ENCODE measurements at regions not wholly inside any gene's neighbourhood (a gene's known extent, or its start where the extent isn't known, plus 50 kb on each side); places are given as distances from the start of the nearest gene placed in this dataset.
"Not testable (repeated sequence)": the region's sequence is repeated elsewhere in the genome, so short reads cannot be mapped to it uniquely, and the experiment has no call there.

GRCh38 chr5:78719504-78720219 lies 71.1 kb upstream of the LHFPL2 start:
- intact Hi-C loops (cut with DNase I): no loop called here
- ATAC-seq: no peak
- WGBS, 3 donors: 91 to 95% (median 93%) methylated on average over 8 of the region's 8 CpGs

DNA sequence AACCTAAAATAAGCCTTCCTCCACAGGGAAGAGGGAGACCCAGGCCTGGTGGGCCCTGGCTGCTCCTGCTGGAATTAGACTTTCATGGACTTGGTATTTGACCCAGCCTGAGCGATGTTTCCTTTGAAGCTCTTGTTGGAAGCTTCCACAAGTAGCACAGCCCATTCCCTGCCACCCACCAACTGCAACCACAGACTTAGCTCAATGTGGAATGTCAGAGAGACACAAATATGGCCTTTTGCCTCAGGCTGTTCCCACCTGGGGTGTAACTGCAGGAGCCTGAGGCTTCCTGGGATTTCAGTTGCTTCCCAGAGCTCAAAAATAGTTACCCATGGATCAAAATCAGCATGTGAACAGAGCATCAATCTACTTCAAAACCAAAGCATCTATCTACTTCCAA lies 70.3 kb upstream of the LHFPL2 start:
- DNase-seq (no peak), ATAC-seq (no peak)
- Histone ChIP-seq H3K36me3 (ENCODE audit: insufficient read depth in 1 of 2, low read depth in 1 of 2) (no peaks in the 10 kb centered on the region), H3K4me3 (no peak overlapping the region), H3K27ac (no peak overlapping the region), H3K9me3 (no peaks in the 10 kb centered on the region), H3K4me1 (peaks cover 18% of the 10 kb centered on the region), H3K27me3 (ENCODE audit: insufficient read depth in 3 of 3, low read length in 2 of 3) (no peaks in the 10 kb centered on the region)
- 94 to 100% (median 100%) methylated on average over 1 of the region's 1 CpG for WGBS, 3 donors
- no peak for TF ChIP-seq CTCF (IDR thresholded peaks at IDR 0.05)
- intact Hi-C loops (cut with DNase I): no loop called here

More at GRCh38 chr5:78719504-78720219, 71.1 kb upstream of the LHFPL2 start:
- no peak overlapping the region for H3K27ac ChIP-seq
- no peaks in the 10 kb centered on the region for H3K36me3 ChIP-seq (ENCODE audit: insufficient read depth in 1 of 2, low read depth in 1 of 2)
- TF ChIP-seq CTCF (IDR thresholded peaks at IDR 0.05): no peak
- no peaks in the 10 kb centered on the region for H3K9me3 ChIP-seq
- H3K27me3 ChIP-seq (ENCODE audit: insufficient read depth in 3 of 3, low read length in 2 of 3): no peaks in the 10 kb centered on the region
- peaks cover 18% of the 10 kb centered on the region for H3K4me1 ChIP-seq
- no peak for DNase-seq
- no peak overlapping the region for H3K4me3 ChIP-seq

- H3K4me1 ChIP-seq: peaks cover 18% of the 10 kb centered on the region
- DNase-seq (no peak), ATAC-seq (no peak)
- intact Hi-C loops (cut with DNase I): no loop called here
- H3K9me3 ChIP-seq: no peaks in the 10 kb centered on the region
- H3K36me3 ChIP-seq (ENCODE audit: insufficient read depth in 1 of 2, low read depth in 1 of 2): no peaks in the 10 kb centered on the region
- 89 to 92% (median 89%) methylated on average over 15 of the region's 15 CpGs for WGBS, 3 donors
- H3K27me3 ChIP-seq (ENCODE audit: insufficient read depth in 3 of 3, low read length in 2 of 3): no peaks in the 10 kb centered on the region
- no peak for TF ChIP-seq CTCF (IDR thresholded peaks at IDR 0.05)
- no peak overlapping the region for H3K4me3 ChIP-seq
- H3K27ac ChIP-seq: no peak overlapping the region
These were observed 69.4 kb upstream of the LHFPL2 start for GRCh38 chr5:78717674-78718584.

- TF ChIP-seq CTCF (IDR thresholded peaks at IDR 0.05): no peak
- no peak overlapping the region for H3K4me3 ChIP-seq
- H3K4me1 ChIP-seq: peaks cover 13% of the 10 kb centered on the region
- no peaks in the 10 kb centered on the region for H3K27me3 ChIP-seq (ENCODE audit: insufficient read depth in 3 of 3, low read length in 2 of 3)
- ATAC-seq (no peak), DNase-seq (no peak)
- H3K27ac ChIP-seq: no peak overlapping the region
- intact Hi-C loops (cut with DNase I): no loop called here
- no peaks in the 10 kb centered on the region for H3K36me3 ChIP-seq (ENCODE audit: insufficient read depth in 1 of 2, low read depth in 1 of 2)
- H3K9me3 ChIP-seq: no peaks in the 10 kb centered on the region
- WGBS, 3 donors: 29 to 63% (median 47%) methylated on average over 1 of the region's 1 CpG
These were observed 67.6 kb upstream of the LHFPL2 start for GRCh38 chr5:78716206-78716605.

DNA sequence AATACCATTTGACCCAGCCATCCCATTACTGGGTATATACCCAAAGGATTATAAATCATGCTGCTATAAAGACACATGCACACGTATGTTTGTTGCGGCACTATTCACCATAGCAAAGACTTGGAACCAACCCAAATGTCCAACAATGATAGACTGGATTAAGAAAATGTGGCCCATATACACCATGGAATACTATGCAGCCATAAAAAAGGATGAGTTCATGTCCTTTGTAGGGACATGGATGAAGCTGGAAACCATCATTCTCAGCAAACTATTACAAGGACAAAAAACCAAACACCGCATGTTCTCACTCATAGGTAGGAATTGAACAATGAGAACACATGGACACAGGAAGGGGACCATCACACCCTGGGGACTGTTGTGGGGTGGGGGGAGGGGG lies 66.8 kb upstream of the LHFPL2 start:
- H3K27me3 ChIP-seq (ENCODE audit: insufficient read depth in 3 of 3, low read length in 2 of 3); H3K36me3 ChIP-seq (ENCODE audit: insufficient read depth in 1 of 2, low read depth in 1 of 2); H3K4me3 ChIP-seq; DNase-seq; H3K9me3 ChIP-seq; H3K4me1 ChIP-seq; intact Hi-C loops (cut with DNase I); ATAC-seq; H3K27ac ChIP-seq: not testable (repeated sequence)
- WGBS, 3 donors: 92 to 98% (median 97%) methylated on average over 3 of the region's 3 CpGs

DNA sequence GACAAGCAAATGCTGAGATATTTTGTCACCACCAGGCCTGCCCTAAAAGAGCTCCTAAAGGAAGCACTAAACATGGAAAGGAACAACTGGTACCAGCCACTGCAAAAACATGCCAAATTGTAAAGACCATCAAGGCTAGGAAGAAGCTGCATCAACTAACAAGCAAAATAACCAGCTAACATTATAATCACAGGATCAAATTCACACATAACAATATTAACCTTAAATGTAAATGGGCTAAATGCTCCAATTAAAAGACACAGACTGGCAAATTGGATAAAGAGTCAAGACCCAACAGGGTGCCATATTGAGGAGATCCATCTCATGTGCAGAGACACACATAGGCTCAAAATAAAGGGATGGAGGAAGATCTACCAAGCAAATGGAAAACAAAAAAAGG lies 63.1 kb upstream of the LHFPL2 start:
- H3K4me3 ChIP-seq; H3K27ac ChIP-seq; H3K9me3 ChIP-seq; H3K27me3 ChIP-seq (ENCODE audit: insufficient read depth in 3 of 3, low read length in 2 of 3); intact Hi-C loops (cut with DNase I); ATAC-seq; H3K36me3 ChIP-seq (ENCODE audit: insufficient read depth in 1 of 2, low read depth in 1 of 2); DNase-seq; H3K4me1 ChIP-seq: not testable (repeated sequence)

DNA sequence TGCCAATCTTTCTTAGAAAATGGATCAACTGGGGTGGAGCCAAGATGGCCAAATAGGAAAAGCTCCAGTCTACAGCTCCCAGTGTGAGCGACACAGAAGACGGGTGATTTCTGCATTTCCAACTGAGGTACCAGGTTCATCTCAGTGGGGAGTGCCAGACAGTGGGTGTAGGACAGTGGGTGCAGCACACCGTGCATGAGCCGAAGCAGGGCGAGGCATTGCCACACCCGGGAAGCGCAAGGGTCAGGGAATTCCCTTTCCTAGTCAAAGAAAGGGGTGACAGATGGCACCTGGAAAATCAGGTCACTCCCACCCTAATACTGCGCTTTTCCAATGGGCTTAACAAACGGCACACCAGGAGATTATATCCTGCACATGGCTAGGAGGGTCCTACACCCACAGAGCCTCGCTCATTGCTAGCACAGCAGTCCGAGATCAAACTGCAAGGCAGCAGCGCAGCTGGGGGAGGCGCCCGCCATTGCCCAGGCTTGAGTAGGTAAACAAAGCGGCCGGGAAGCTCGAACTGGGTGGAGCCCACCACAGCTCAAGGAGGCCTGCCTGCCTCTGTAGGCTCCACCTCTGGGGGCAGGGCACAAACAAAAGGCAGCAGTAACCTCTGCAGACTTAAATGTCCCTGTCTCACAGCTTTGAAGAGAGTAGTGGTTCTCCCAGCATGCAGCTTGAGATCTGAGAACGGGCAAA lies 61.3 kb upstream of the LHFPL2 start:
- H3K36me3 ChIP-seq (ENCODE audit: insufficient read depth in 1 of 2, low read depth in 1 of 2); H3K4me1 ChIP-seq; H3K4me3 ChIP-seq; H3K27ac ChIP-seq; H3K27me3 ChIP-seq (ENCODE audit: insufficient read depth in 3 of 3, low read length in 2 of 3); intact Hi-C loops (cut with DNase I); H3K9me3 ChIP-seq; ATAC-seq; DNase-seq: not testable (repeated sequence)
- WGBS, 3 donors: 93 to 100% (median 97%) methylated on average over 18 of the region's 18 CpGs

All from psoas muscle (tissue), 7 donors.